ENCODE measurements at regions not wholly inside any gene's neighbourhood (a gene's known extent, or its start where the extent isn't known, plus 50 kb on each side); places are given as distances from the start of the nearest gene placed in this dataset.

DNA sequence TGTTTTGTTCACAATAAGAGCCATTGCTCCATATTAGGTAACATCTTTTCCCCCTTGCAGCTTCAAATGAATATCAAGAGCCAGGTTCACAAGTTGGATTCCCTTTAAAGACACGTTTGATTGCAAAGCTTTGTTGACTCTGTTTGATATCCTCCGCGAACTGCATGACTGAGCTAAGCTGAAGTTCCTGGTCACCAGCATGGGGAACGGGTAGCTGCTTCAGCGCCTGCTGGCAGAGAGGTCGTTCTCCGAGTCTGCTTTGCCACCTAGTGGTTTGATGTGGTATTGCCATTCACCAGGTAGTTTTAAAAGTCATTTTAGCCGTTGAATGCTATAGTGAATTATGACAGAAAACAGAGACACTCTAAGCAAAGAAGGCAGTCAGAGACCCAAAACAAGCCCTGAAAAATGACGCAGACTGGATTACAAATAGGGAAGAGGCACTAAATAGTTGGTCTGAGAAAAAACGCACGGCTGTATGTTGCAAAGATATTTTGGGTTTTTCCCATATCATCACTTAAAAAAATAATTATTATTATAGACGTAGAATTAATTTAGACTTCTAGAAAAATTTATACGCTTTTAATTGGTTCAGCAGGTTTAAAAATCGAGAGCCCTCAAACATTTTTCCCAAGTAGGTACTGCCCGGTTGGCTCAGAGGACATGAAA is 193.5 kb upstream of the FMN2 start:
- ATAC-seq (ENCODE audit: insufficient read depth, low FRiP score): peak; percentile 93
- no peak overlapping the region for H3K4me3 ChIP-seq
- DNase-seq: peak; percentile 80 to 89 (median 87)
- no peaks in the 10 kb centered on the region for H3K36me3 ChIP-seq (ENCODE audit: control insufficient read depth in 4 of 4, insufficient read depth in 4 of 4, low read length in 4 of 4)
- H3K27ac ChIP-seq (ENCODE audit: low read depth in 1 of 2, low read length in 1 of 2): no peak overlapping the region
- TF ChIP-seq CTCF (IDR thresholded peaks at IDR 0.05; ENCODE audit: control extremely low read depth, extremely low read depth): peak; percentile 91
- no peaks in the 10 kb centered on the region for H3K9me3 ChIP-seq (ENCODE audit: control insufficient read depth in 4 of 4, insufficient read depth in 3 of 4, low read length in 3 of 4)
- peaks cover 0 to 14% (median 3%) of the 10 kb centered on the region in 3 donors for H3K27me3 ChIP-seq (ENCODE audit: control insufficient read depth in 3 of 3, insufficient read depth in 3 of 3, low read length in 2 of 3)
- 20 to 25% methylated on average over 15 of the region's 15 CpGs for WGBS, 2 donors
- H3K9ac ChIP-seq (ENCODE audit: insufficient read depth in 1 of 2, low read length in 2 of 2): no peak overlapping the region
- peaks cover 0 to 16% (median 0%) of the 10 kb centered on the region in 5 donors for H3K4me1 ChIP-seq (ENCODE audit: control insufficient read depth in 5 of 5, insufficient read depth in 5 of 5, low read length in 5 of 5)

DNA sequence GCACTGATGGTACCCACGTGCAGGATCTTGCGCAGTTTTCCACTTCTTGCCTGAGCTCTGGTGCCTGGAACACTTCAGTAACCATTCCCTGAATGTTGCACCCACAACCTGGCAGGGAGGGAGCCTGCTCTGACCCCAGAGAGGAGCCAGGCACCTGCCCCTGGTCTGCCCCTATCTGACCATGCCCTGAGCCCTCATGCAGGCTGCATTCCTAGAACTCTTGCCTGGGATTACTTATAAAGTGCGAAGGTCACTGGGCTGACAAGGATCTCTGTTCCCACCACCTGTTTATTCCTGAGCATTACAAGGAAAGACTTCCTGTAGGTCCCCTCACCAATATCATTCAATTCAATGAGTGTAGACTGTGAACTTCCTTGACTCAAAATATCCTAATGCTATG is 191.9 kb upstream of the FMN2 start:
- H3K9ac ChIP-seq (ENCODE audit: insufficient read depth in 1 of 2, low read length in 2 of 2): no peak overlapping the region
- H3K4me1 ChIP-seq (ENCODE audit: control insufficient read depth in 5 of 5, insufficient read depth in 5 of 5, low read length in 5 of 5): peaks cover 0 to 16% (median 0%) of the 10 kb centered on the region in 5 donors
- H3K4me3 ChIP-seq: no peak overlapping the region
- TF ChIP-seq CTCF (IDR thresholded peaks at IDR 0.05; ENCODE audit: control extremely low read depth, extremely low read depth): no peak
- ATAC-seq (ENCODE audit: insufficient read depth, low FRiP score): no peak
- DNase-seq: no peak
- H3K27me3 ChIP-seq (ENCODE audit: control insufficient read depth in 3 of 3, insufficient read depth in 3 of 3, low read length in 2 of 3): peaks cover 0 to 14% (median 0%) of the 10 kb centered on the region in 3 donors
- no peaks in the 10 kb centered on the region for H3K9me3 ChIP-seq (ENCODE audit: control insufficient read depth in 4 of 4, insufficient read depth in 3 of 4, low read length in 3 of 4)
- WGBS, 2 donors: 80 to 84% methylated on average over 3 of the region's 3 CpGs
- H3K27ac ChIP-seq (ENCODE audit: low read depth in 1 of 2, low read length in 1 of 2): no peak overlapping the region
- no peaks in the 10 kb centered on the region for H3K36me3 ChIP-seq (ENCODE audit: control insufficient read depth in 4 of 4, insufficient read depth in 4 of 4, low read length in 4 of 4)

GRCh38 chr1:239906394-239906793 is 185.3 kb upstream of the FMN2 start:
- TF ChIP-seq CTCF (IDR thresholded peaks at IDR 0.05; ENCODE audit: control extremely low read depth, extremely low read depth): no peak
- WGBS, 2 donors: 87 to 92% methylated on average over 5 of the region's 5 CpGs
- Histone ChIP-seq H3K9ac (ENCODE audit: insufficient read depth in 1 of 2, low read length in 2 of 2) (no peak overlapping the region), H3K27ac (ENCODE audit: low read depth in 1 of 2, low read length in 1 of 2) (no peak overlapping the region), H3K27me3 (ENCODE audit: control insufficient read depth in 3 of 3, insufficient read depth in 3 of 3, low read length in 2 of 3) (no peaks in the 10 kb centered on the region), H3K36me3 (ENCODE audit: control insufficient read depth in 4 of 4, insufficient read depth in 4 of 4, low read length in 4 of 4) (peaks cover 0 to 3% (median 0%) of the 10 kb centered on the region in 4 donors), H3K9me3 (ENCODE audit: control insufficient read depth in 4 of 4, insufficient read depth in 3 of 4, low read length in 3 of 4) (no peaks in the 10 kb centered on the region), H3K4me1 (ENCODE audit: control insufficient read depth in 5 of 5, insufficient read depth in 5 of 5, low read length in 5 of 5) (no peaks in the 10 kb centered on the region), H3K4me3 (no peak overlapping the region)
- DNase-seq (no peak), ATAC-seq (ENCODE audit: insufficient read depth, low FRiP score) (no peak)

- Histone ChIP-seq H3K36me3 (ENCODE audit: control insufficient read depth in 4 of 4, insufficient read depth in 4 of 4, low read length in 4 of 4) (peaks cover 0 to 3% (median 0%) of the 10 kb centered on the region in 4 donors), H3K27me3 (ENCODE audit: control insufficient read depth in 3 of 3, insufficient read depth in 3 of 3, low read length in 2 of 3) (no peaks in the 10 kb centered on the region), H3K4me1 (ENCODE audit: control insufficient read depth in 5 of 5, insufficient read depth in 5 of 5, low read length in 5 of 5) (no peaks in the 10 kb centered on the region), H3K9ac (ENCODE audit: insufficient read depth in 1 of 2, low read length in 2 of 2) (no peak overlapping the region), H3K27ac (ENCODE audit: low read depth in 1 of 2, low read length in 1 of 2) (no peak overlapping the region), H3K4me3 (no peak overlapping the region), H3K9me3 (ENCODE audit: control insufficient read depth in 4 of 4, insufficient read depth in 3 of 4, low read length in 3 of 4) (no peaks in the 10 kb centered on the region)
- no peak for TF ChIP-seq CTCF (IDR thresholded peaks at IDR 0.05; ENCODE audit: control extremely low read depth, extremely low read depth)
- peak; percentile 41 to 73 (median 60) for DNase-seq
- 24 to 54% methylated on average over 10 of the region's 10 CpGs for WGBS, 2 donors
- ATAC-seq (ENCODE audit: insufficient read depth, low FRiP score): no peak
Observed at GRCh38 chr1:239909898-239910297, 181.8 kb upstream of the FMN2 start.

All from lung (tissue), 11 donors.